ENCODE measurements at regions not wholly inside any gene's neighbourhood (a gene's known extent, or its start where the extent isn't known, plus 50 kb on each side); places are given as distances from the start of the nearest gene placed in this dataset.

DNA sequence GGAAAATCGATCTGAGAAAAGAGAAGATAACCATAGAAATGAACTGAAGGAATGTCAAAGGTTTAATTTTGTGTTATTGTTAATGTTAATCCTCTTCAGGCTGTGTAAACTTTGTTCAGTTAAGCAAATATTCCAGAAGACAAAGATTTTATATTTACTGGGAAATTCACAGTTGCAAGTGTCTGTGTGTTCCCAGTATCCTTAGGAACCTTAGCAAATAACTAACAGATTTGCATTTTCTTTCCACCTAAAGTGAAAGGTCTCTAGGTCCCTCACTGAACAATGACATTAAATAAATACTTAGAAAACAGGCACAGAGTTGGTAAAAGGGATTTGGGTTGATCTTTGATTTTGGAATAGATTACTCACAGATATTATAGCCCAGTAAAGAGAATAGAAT lies 324.7 kb downstream of the C4orf33 start:
- TF ChIP-seq MYC (IDR thresholded peaks at IDR 0.05; ENCODE audit: low read depth, low read length) (no peak), POLR2A (IDR thresholded peaks at IDR 0.05; ENCODE audit: extremely low read depth, insufficient read length) (no peak)
- TF ChIP-seq, protein P1, sequence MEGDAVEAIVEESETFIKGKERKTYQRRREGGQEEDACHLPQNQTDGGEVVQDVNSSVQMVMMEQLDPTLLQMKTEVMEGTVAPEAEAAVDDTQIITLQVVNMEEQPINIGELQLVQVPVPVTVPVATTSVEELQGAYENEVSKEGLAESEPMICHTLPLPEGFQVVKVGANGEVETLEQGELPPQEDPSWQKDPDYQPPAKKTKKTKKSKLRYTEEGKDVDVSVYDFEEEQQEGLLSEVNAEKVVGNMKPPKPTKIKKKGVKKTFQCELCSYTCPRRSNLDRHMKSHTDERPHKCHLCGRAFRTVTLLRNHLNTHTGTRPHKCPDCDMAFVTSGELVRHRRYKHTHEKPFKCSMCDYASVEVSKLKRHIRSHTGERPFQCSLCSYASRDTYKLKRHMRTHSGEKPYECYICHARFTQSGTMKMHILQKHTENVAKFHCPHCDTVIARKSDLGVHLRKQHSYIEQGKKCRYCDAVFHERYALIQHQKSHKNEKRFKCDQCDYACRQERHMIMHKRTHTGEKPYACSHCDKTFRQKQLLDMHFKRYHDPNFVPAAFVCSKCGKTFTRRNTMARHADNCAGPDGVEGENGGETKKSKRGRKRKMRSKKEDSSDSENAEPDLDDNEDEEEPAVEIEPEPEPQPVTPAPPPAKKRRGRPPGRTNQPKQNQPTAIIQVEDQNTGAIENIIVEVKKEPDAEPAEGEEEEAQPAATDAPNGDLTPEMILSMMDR (IDR thresholded peaks at IDR 0.05; ENCODE audit: low read depth, low read length) = no peak
- TF ChIP-seq, protein P2, sequence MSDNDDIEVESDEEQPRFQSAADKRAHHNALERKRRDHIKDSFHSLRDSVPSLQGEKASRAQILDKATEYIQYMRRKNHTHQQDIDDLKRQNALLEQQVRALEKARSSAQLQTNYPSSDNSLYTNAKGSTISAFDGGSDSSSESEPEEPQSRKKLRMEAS (IDR thresholded peaks at IDR 0.05; ENCODE audit: low read depth, low read length) = no peak
- no peak for DNase-seq (ENCODE audit: low read depth)
- no peak overlapping the region for H3K4me3 ChIP-seq (ENCODE audit: low read depth, low read length)

DNA sequence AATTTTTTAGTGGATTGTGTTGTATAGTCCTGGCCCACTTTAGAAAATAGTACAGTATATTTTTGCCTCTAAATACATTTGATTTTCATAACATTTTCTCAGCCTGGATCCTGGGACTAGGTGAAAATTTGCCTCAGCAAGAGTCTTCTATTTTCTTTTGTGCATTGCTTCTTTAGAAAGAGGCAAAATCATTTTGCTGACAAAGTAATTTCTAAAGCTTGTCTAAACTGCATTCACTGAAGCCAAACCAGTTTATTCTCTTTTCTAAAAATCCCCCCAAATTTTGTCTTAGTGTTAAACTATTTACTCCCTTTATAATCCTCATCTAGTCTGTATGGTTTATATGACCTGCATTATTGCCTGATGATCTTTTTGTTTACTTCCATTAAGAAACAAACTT lies 326.3 kb downstream of the C4orf33 start:
- TF ChIP-seq POLR2A (IDR thresholded peaks at IDR 0.05; ENCODE audit: extremely low read depth, insufficient read length) = no peak
- TF ChIP-seq MYC (IDR thresholded peaks at IDR 0.05; ENCODE audit: low read depth, low read length) = no peak
- TF ChIP-seq, protein P1 (IDR thresholded peaks at IDR 0.05; ENCODE audit: low read depth, low read length) = no peak
- TF ChIP-seq, protein P2 (IDR thresholded peaks at IDR 0.05; ENCODE audit: low read depth, low read length) = no peak
- no peak for DNase-seq (ENCODE audit: low read depth)
- no peak overlapping the region for H3K4me3 ChIP-seq (ENCODE audit: low read depth, low read length)

DNA sequence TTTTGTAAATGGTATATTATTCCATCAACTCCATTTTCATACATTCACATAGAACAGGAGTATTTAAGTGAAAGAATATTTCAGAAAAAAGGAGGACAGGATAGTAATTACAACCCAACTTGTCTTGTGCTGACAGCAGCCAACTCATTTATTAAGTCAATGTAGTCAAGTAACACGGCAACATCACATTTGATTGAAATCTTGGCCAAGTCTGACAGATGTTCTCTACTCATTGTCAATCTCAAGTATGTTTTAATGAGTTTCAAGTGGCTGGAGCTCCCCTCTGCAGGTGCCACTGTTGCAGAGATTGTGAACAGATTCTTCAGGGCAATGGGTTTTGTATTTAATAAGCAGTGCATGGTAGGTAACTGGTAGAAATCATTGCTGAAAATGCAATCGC lies 332.5 kb downstream of the C4orf33 start:
- no peak for TF ChIP-seq POLR2A (IDR thresholded peaks at IDR 0.05; ENCODE audit: extremely low read depth, insufficient read length)
- TF ChIP-seq, protein P1 (IDR thresholded peaks at IDR 0.05; ENCODE audit: low read depth, low read length) = no peak
- no peak for TF ChIP-seq MYC (IDR thresholded peaks at IDR 0.05; ENCODE audit: low read depth, low read length)
- TF ChIP-seq, protein P2 (IDR thresholded peaks at IDR 0.05; ENCODE audit: low read depth, low read length) = no peak
- DNase-seq (ENCODE audit: low read depth) = no peak

DNA sequence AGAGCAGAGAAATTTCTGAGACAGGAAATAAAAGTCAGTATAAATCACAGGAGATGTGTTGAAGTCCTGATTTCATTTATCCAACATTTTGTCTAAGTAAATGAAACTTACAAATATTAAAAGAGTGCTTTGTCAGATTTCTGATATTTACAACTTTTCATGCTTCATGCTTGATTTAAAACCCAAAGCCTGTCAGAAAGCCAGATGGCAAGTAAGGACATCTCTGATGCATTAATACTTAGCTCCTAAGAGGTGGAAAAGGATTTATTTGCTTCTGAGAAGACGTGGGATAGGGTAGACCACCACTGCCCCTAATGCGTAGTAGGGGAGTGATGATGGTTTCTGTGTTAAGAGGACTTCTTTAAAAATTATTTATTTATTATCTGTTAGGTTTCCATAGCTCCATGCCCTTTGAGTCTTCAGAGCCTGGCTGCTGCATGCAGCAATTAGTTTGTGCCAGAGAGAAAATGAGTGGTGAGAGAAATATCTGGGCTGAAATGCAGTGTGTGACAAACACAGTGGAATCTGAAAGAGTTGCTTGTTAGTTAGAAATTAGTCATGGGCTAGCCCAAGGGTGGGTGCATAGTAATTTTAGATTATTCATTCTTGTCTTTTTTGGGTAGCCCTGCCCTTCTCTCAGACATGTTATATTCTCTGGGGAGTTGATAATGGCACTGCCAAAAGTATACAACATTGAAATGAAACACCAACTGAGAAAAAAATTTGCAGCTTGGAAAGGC lies 333.8 kb downstream of the C4orf33 start:
- DNase-seq (ENCODE audit: low read depth) = no peak
- H3K4me3 ChIP-seq (ENCODE audit: low read depth, low read length) = no peak overlapping the region
- TF ChIP-seq, protein P1 (IDR thresholded peaks at IDR 0.05; ENCODE audit: low read depth, low read length) = no peak
- TF ChIP-seq POLR2A (IDR thresholded peaks at IDR 0.05; ENCODE audit: extremely low read depth, insufficient read length) (no peak), MYC (IDR thresholded peaks at IDR 0.05; ENCODE audit: low read depth, low read length) (no peak)
- TF ChIP-seq, protein P2 (IDR thresholded peaks at IDR 0.05; ENCODE audit: low read depth, low read length) = no peak

More for the DNA sequence above, 332.5 kb downstream of the C4orf33 start:
- no peak overlapping the region for H3K4me3 ChIP-seq (ENCODE audit: low read depth, low read length)

DNA sequence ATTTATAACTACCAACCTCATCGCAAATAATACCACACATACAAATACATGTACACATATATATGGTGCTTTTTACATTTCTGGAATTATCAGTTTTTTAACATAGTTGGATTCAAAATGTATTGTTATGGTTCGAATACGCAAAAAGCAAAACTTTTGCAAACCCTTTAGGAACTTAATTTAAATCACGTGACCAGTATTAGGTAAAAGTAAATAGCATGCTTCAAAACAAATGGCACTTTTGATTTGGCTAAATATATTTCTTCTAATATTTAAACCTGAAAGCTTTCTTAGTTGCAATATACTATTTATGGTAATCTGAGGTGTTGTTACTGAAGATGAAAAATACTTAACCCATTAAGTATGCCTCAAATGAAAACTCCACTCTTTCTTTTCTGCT lies 341.4 kb downstream of the C4orf33 start:
- TF ChIP-seq POLR2A (IDR thresholded peaks at IDR 0.05; ENCODE audit: extremely low read depth, insufficient read length) = no peak
- no peak for TF ChIP-seq MYC (IDR thresholded peaks at IDR 0.05; ENCODE audit: low read depth, low read length)
- TF ChIP-seq, protein P2 (IDR thresholded peaks at IDR 0.05; ENCODE audit: low read depth, low read length) = no peak
- TF ChIP-seq, protein P1 (IDR thresholded peaks at IDR 0.05; ENCODE audit: low read depth, low read length) = no peak
- H3K4me3 ChIP-seq (ENCODE audit: low read depth, low read length) = no peak overlapping the region
- no peak for DNase-seq (ENCODE audit: low read depth)
